ENCODE measurements at regions not wholly inside any gene's neighbourhood (a gene's known extent, or its start where the extent isn't known, plus 50 kb on each side); places are given as distances from the start of the nearest gene placed in this dataset.

DNA sequence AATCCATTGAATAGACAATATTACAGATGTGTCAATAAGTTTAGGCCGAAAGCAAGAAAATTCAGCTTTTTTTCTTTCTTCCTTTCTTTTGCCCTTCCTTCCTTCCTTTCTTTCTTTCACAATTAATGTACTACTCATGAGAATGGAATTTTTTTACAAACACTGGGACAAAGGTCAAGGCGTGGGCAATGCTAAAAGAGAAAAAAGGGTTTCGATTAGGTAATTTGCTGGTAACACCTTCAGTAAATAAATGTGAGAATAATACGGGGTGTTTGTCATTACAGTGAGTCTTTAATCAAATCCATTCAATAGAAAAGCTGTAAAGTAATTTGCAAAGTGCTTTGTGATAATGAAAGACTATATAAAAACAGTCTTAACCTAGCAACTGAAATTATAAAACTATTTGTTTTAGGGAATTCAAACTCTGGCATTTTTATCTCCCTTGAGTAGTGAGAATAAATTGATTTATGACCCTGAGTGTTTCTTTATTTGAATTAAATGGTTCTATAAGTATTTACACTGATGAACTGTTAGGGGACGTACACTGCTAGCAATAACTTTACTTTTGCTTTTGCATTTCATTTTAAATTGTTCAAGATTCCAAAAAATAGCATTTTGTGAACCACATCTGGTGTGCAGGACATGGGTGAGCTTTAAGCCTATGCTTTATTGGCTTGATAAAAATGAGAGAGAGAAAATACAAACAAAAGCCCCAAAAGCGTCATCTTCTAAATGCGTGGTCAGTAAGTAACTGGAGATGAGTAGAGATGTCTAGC, 104.2 kb upstream of the THRB start:
- no peak for DNase-seq

DNA sequence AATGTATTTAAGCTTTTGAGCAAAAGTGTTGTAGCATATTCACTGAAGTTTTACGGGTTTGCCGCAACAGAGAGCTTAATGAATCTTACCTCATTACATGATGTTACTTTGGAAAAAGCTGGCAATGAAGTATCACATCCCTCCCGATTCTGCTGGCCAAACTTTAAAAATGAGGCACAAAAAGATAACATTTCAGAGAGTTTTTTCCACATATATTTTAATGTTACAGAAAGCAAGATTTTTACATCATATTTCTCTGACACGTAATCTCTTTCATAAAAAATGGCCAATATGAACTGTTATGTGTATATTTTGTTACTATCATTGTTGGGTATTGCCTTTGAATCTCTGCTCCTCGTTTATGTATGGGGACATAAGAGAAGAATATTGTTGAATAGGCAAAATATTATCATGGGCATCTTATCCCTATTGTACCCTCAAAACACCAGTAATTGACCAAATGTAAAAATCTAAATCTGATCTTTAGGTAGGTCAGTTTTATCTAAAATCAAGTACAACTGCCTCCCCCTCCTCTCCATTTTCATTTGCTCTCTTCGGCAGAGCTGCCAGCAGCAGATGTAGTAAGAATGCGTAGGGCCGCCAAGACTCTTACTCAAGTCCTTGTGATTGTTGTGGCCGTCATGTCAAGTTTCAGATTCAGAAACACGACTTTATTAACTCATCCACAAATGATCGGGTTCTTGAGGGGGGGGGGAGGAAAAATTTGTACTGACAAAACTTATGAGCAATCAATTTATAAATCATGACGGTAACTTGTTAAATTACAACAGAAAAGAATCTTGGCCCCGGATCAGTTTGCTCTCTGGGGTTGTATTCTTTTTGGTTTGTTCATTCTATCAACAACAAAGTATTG, 106.7 kb upstream of the THRB start:
- no peak for DNase-seq

DNA sequence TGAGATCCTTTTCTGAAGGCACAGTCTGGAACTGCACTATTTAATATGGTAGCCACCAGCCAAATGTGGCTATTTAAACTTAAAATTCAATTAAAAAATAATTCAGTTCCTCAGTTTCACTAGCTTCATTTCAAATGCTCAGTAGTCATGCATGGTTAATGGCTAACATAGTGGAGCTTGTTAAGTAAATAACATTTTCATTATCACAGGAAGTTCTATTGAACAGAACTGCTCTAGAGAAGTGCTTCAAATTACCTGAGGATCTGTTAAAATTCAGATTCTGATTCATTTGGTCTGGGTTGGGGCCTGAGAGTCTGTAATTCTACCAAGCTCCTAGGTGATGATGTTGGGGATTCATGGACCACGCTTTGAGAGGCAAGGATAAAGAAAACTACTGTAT, 109.6 kb upstream of the THRB start:
- no peak for DNase-seq

DNA sequence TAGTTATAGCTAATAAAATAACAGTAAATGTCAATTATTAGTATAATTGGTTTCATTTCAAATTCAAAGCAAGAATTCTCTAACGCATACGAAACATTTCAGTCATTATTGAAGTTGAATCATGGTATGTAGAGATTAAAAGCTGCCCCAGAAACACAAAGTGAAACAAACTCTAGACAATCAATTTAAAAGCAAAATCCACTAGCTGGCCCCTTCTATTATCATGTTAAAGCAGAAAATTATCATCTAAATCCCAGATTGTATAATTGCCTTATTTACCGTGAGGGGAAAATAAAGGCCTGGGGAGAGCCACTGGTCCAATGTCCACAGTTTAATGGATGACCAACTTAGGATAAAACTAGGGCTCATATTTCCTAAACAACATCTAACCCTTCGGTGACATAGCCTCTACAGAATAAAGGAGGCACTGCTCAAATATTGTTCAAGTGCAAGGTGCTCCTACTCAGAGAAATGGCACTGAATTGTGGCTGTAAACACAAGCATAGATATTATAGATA, 110.9 kb upstream of the THRB start:
- no peak for DNase-seq

DNA sequence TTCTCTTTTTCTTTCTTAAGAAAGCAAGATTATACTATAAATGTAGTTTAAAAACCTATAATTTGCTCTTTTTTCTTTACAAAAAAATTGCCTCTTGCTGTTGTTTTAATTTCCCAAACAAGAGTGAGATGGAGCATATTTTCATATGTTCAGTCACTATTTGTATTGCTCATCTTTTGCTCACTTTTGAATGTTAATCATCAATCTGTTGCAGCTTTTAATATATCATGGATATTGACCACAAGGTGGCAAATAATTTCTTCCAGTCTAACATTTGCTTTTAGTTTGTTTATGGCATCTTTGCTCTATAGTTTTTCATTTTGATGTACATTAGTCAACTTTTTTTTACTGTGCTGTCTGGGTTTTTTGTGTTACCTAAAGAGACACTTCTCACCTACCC, 112.6 kb upstream of the THRB start:
- no peak for DNase-seq

DNA sequence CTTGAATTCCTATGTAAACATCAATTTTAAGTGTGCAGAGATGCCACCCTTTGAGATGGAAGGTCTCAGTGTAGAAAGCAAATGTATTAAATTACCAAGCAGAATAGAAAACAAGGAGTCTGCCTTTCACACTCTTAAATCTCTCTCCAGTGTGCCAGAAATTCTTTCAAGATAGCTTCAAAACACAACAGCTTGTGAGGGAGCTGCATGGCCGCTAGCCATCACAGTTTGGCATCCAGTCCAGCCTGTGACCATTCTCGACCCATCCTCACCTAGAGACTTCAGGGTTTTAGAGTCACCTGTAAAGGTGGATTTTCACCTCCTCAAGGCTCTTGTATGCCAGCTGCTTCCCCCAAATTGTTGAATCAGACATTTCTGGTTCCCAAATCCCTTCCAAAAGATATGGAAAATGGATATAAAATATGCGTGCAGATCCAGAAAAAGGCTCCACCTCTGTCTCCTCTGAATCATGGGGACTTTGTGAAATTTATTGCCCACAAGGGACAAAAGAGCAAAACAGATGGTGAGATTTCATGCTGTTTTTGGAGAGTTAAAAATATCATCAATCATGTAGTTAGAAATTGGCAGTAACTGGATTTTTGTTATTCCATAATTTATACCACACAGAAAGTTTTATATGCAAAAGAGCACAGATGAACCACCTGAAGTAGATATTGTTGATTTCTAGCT, 114.2 kb upstream of the THRB start:
- no peak for DNase-seq

DNA sequence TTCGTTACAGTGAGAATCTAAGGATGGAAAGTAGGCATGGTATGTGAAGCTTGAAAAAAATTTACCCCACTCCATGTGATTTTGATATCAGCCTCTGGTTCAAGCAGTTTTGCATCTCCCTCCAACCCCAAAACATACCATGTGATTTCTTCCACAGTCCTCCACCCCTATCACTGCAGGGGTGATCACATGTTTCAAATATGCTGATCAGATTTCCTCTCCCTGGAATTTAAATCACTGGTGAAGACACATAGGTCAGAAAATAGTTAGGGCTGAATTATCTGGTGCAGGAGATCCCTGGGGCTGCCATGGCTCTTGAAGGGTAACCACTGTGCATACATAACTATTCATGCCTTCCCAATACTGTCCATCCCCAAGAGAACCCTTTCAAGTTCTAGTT, 119.7 kb upstream of the THRB start:
- no peak for DNase-seq

DNA sequence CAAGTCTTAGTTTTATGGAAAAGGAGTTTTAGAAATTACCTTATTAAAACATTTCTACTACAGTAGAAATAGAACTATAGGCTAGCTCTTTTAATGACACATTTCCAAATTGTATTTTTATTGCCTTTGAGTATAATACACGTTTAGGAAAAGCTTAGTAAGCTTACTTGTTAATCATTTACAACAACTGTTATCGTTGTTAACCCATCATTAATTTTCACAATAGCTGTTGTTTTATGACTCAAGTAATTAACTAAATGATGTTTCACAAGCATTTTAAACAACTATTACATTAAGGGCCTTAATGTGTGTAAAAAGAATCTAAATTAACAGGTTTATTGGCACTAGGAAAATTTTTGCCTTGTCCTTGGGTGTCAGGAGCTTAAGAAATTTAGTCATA, 120.5 kb upstream of the THRB start:
- DNase-seq: no peak

DNA sequence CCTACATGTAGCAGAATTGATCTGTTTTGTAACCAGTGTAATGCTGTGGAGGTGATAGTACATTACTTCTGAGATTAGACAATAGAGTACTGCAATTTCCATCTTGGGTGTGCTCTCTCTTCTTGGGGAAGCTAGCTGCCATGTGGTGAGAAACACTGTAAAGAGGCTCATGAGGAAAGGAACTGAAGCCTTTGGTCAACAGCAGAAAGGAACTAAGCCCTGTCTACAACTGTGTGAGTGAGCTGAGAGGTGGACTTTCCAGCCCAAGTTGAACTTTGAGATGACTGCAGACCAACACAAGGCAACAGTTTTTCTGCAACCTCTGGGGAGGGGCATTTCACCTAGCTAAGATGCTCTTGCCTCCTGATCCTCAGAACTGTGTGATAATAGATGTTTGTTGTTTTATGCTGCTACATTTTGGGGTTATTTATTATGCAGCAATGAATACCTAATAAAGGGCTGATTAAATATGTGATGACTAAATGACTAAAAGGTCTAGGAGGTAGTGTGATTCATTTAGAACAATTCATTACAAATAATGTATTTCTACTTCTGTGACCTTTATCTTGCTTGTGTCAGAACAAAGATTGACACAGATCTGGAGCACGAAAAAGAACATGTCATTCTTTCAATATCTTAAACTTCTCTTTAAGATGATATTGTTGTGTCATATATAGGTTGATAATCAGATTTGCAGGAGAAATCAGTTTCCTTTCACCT, 121.6 kb upstream of the THRB start:
- DNase-seq: no peak

DNA sequence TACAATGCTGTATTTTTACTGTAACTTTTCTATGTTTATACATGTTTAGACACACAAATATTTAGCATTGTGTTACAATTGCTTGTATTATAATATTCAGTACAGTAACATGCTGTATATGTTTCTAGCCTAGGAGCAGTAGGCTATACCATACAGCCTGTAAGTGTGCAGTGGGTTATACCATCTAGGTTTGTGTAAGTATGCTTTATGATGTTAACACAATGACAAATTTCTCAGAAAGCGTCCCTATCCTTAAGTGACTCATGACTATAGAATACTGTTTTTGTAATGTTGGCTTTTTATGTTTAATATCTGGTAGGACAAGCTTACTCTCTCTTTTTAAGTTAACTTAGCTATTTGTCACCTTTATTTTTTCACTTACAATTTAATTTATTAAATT, 127.5 kb upstream of the THRB start:
- no peak for DNase-seq

DNA sequence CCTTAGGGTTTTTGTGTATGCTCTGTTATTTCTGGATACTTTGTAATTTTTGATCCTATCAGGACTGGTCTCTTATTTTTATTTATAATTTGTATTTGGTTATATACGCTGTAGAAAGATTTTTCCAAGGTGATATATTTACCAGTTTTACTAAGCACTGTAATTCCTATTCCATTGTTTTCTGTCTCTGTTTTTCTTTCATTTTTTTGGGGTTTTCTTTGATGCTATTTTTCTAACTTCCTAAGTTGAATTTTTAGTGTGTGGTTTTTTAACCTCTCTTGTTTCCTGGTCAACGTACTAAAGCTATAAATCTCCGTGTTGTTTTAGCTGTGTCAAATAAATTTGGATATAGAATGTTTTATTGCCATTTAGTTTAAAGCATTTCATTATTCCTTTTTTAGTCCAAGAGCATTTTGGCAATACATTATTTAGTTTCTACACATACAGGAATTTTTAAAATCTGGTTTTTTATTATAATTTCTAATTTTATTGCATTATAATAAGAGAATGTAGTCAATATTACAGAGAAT, 128.1 kb upstream of the THRB start:
- DNase-seq: no peak

DNA sequence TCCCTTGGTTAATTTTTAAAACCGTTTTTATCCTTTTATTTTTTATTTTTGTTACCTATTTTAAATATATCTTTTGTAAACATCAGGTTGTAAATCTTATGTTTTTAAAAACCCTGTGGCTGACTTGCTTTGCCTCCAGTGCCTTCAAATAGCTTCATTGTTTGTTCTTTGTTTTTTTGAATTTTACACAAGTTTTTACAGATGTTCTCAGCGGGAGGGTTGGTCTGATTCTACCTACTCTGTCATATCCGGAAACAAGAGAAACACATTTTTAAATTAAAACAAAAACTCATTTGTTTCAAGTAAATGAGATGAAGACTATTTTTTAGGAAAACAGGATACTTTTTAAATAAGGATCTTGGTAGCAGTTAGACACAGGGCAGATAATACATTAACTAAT, 129.0 kb upstream of the THRB start:
- no peak for DNase-seq

DNA sequence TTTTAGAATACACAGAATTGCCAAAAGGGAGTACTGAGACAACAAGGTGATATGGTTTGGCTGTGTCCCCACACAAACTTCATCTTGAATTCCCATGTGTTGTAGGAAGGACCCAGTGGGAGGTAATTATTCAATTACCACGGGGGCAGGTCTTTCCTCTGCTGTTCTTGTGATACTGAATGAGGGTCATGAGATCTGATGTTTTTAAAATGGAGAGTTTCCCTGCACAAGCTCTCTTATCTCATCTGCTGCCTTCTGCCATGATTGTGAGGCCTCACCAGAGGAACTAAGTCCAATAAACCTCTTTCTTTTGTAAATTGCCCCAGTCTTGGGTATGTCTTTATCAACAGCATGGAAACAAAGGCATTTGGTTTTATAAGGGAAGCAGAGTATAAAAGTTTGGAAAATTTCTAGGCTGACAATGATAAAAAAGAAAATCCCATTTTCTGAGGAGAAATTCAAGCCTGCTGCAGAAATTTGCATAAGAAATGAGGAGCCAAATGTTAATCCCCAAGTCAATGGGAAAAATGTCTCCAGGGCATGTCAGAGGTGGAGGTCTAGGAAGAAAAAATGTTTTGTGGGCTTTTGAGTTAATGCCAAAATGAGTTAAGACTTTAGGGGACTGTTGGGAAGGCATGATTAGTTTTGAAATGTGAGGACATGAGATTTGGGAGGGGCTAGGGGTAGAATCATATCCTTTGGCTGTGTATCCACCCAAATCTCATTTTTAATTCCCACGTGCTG, 130.5 kb upstream of the THRB start:
- DNase-seq: no peak

DNA sequence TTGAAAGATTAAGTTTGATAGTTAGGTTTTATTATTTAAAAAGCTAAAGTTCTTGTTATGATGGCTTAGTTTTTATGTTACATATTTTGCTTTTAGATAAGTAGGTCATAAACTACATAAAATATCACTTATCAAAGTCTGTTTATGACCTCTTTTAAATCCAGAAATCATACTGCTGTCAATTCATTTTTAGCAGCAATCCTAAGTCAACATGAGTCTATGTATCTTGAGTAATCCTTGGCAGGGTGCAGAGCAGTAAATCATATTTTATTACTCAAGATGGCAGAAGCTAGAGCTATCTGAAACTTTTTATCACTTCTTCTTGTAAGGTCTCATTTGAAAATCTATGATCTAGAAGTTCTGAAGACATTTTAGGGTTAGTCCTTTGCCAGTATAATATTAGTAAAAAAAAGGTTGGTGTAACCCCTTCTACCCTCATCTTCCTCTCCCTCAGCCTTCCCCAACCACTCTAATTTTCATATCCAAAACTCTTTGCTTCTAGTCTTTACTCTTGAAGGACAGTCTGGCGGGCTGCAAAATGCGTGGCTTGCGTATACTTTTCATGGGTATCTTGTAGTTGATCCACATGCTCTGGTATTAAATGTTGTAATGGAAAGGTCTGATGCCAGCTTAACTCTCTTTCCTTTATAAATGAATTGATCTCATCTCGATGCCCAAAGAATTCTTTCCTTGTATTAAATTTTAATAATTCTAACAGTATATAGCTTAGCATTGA, 134.0 kb upstream of the THRB start:
- no peak for DNase-seq

DNA sequence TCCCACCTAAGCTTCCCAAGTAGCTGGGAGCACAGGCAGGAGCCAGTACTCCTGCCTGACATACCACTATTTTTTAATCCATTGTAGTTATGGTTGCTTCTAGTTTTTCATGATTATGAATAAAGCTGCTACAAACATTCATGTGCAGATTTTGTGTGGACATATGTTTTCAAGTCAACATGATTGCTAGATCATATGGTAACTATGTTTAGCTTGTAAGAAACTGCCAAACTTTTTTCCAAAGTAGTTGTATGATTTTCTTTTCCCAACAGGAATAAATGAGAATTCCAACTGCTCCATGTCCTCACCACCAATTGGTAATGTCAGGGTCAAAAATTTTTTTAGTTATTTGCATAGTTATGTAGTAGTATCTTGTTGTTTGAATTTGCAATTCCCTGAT, 136.8 kb upstream of the THRB start:
- DNase-seq: no peak

DNA sequence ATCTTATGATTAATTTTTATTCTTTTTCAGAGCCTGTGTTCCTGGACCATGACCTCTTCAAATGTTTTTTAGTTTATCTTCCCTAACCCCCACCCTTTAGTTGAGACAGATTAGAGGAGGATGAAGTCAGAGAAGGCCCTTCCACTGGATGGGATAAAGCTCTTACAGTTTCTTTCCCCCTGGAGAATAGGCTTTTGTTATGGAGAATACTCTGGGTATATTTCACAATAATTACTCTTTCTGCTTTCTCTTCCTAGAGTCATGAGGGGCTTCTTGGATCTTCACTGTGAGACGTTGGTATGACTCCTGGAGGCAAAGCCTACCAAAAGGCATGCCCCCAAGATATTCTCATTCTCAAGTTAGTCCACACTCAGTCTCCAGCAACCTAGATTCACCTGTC, 144.4 kb upstream of the THRB start:
- DNase-seq: no peak

DNA sequence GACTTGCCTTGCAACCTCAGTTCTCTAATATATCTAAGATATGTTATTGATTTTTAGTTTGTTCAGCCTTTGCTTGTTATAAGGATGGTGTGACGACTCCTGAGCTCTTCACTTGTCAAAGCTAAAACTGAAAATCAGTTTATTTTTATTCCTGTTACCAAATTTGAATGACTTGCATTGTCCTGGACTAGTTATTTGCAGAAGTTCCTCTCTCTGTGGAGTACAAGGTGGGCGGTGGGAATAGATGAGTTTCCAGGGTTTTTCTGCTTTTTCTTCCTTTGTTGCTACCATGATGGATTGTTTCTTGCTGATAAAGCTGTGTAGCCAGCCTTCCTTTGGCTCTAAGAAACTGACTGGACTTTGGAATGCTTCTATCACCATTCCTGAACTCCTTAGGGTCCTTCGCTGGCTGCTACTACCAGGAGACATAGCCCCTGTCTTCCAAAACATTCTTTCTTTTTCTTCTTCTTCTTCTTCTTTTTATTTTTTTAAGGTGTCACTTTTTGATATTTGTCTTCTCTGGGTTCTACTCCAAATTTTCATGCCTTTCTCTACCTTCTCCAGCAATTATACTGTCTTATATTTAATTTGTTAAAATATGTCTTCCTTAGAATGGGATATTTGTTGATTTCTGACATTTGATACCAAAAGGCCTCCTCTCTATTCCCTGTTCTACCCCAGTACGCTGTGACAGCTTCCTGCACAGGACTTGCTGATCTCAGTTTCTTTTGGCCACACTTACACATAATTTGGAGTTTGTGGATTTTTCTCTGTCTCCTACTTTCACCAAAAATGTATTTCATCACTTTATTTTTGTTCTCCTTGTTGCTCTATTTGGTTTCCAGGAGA, 145.1 kb upstream of the THRB start:
- no peak for DNase-seq

DNA sequence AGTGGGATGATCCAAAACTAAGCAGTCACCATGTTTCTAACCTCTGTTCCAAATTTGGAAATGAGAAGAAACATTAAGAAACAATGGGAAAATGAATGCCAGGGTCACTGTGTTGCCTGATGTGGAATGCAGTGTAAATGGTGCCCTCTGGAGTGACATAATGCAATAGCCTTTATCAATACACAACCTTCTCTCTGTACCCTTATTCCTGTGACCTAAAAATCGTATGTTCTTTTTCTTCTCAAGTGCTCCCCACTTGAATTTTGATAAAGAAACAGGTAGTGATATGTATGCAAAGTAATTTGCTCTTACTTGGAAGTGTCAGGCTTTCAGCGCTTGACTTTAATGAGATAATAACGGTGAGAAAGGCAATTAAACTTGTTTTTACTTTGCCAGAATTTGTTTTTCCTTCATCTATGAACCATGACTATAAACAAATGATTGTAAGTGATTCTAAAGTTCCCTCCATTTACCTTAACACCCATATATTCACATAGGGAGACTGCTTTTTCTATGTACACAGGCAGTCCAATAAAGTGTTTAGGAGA, 145.8 kb upstream of the THRB start:
- no peak for DNase-seq

DNA sequence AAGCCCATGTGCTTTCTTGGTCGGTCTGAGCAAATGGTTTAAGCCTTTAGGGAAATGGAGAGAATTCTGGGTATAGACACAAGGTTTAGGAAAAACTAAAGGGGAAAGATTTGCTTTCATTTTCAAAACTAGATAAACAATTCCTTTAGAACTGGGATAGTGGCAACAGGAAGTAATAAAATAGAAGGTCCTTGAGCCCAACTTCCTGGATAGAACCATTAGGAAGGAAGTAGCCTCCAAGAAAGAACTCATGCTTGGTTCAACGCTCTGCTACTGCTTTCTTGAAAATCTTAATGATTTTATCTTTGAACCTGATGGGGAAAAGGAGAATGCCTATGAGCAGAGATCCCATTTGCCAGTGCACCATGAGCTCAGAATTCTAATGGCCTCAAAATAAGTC, 147.0 kb upstream of the THRB start:
- no peak for DNase-seq

DNA sequence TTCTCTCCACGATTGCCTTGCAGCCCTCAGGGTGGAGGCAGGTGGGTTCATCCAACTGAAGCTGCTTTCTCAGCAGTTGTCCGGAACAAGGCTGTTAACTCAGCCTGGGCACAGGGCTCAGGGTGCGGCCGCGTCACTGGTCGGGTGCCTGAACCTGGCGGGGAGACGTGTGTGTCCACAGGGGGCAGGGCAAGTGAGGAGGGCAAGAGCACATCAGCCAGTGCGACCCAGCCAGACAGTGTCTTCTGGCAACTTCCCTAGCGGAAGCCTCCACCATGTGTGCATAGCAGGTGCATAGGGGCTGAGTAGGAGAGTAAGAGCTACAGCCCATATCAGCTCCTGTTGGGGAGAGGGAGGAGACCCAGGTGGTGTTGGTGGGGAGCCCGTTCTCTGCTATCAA, 150.4 kb upstream of the THRB start:
- no peak for DNase-seq

Measured in NCI-H2029 treated with DMSO at 0.1 percent for 48 hours (cell line).